Caco-2 (cell line): ENCODE measurements at regions not wholly inside any gene's neighbourhood (a gene's known extent, or its start where the extent isn't known, plus 50 kb on each side); places are given as distances from the start of the nearest gene placed in this dataset.

Experiments
- BruUV-seq: library from RNA; stranded (reverse); fragments of 400-500 nt; replicated peaks from 2 replicates; lab custom pipeline; 2021; lab: Mats Ljungman, UMichigan
- CTCF ChIA-PET: fragments of 300-600 bp; sonication (Branson Sonifier 250); formaldehyde crosslinking; loops from one replicate; lab custom pipeline; 2022; ENCODE audit warnings: antibody characterized with exemption; lab: Charles Lee
- POLR2A ChIA-PET: fragments of 300-600 bp; sonication (Branson Sonifier 250); formaldehyde crosslinking; loops from one replicate; lab custom pipeline; 2022; ENCODE audit warnings: antibody characterized with exemption; lab: Charles Lee
- DNase-seq, 2 experiments: peaks; one replicate each; pipeline versions ENCODE4 v3.0.0 to v3.0.0-alpha.2; 2020 to 2022
- H3K27me3 ChIP-seq: replicated peaks from 2 replicates; pipeline ENCODE4 v1.6.0; 2011; ENCODE audit warnings: low read length; ENCODE audit not compliant: control insufficient read depth, insufficient read depth
- H3K36me3 ChIP-seq: 2 replicates; pipeline ENCODE4 v1.5.1; 2011; ENCODE audit warnings: low read length; ENCODE audit not compliant: control insufficient read depth, insufficient read depth
- H3K4me1 ChIP-seq: fragments of 250-450 bp; sonication (Bioruptor Pico); 2 replicates; pipeline ENCODE4 v1.5.1; 2020; ENCODE audit warnings: mild to moderate bottlenecking
- H3K4me3 ChIP-seq: 2 replicates; pipeline ENCODE4 v1.5.1; 2011; ENCODE audit warnings: low read depth, mild to moderate bottlenecking, control low read depth, low read length
- H3K9me3 ChIP-seq: fragments of 250-450 bp; sonication (Bioruptor Pico); 2 replicates; pipeline ENCODE4 v1.5.1; 2020; ENCODE audit warnings: mild to moderate bottlenecking, moderate library complexity
- H3K27ac Mint-ChIP-seq: one replicate; pipeline ENCODE4 v1.8.0; 2022; ENCODE audit warnings: mixed read lengths; ENCODE audit not compliant: unreplicated experiment
- H3K27me3 Mint-ChIP-seq: one replicate; pipeline ENCODE4 v1.8.0; 2022; ENCODE audit warnings: mixed read lengths; ENCODE audit not compliant: insufficient read depth, unreplicated experiment
- H3K36me3 Mint-ChIP-seq: one replicate; pipeline ENCODE4 v1.8.0; 2022; ENCODE audit warnings: mild to moderate bottlenecking, mixed read lengths; ENCODE audit not compliant: insufficient read depth, unreplicated experiment
- H3K4me1 Mint-ChIP-seq: one replicate; pipeline ENCODE4 v1.8.0; 2022; ENCODE audit warnings: low read depth, mixed read lengths; ENCODE audit not compliant: unreplicated experiment
- H3K4me3 Mint-ChIP-seq: one replicate; pipeline ENCODE4 v1.8.0; 2022; ENCODE audit warnings: mild to moderate bottlenecking, moderate library complexity, mixed read lengths; ENCODE audit not compliant: unreplicated experiment
- H3K9me3 Mint-ChIP-seq: one replicate; pipeline ENCODE4 v1.8.0; 2022; ENCODE audit warnings: mixed read lengths; ENCODE audit not compliant: unreplicated experiment
- CTCF ChIP-seq, 2 experiments: fragments of 200-600 bp in 1 of 2; IDR thresholded peaks; 1 replicate in 1 of 2; 2 replicates in 1 of 2; pipeline versions ENCODE4 v1.5.1 to v1.8.0; 2011 to 2022; ENCODE audit warnings: antibody characterized with exemption in 1 of 2, control low read depth in 1 of 2, inconsistent platforms in 1 of 2, low read depth in 1 of 2, low read length in 1 of 2, mild to moderate bottlenecking in 1 of 2, moderate library complexity in 1 of 2; ENCODE audit not compliant: insufficient read depth in 1 of 2, severe bottlenecking in 1 of 2, unreplicated experiment in 1 of 2
- intact Hi-C: fragments of 100-400 bp; cut with micrococcal nuclease; formaldehyde crosslinking; loops from one replicate; pipeline ENCODE4 v1.10.0; 2022; ENCODE audit not compliant: unreplicated experiment

DNA sequence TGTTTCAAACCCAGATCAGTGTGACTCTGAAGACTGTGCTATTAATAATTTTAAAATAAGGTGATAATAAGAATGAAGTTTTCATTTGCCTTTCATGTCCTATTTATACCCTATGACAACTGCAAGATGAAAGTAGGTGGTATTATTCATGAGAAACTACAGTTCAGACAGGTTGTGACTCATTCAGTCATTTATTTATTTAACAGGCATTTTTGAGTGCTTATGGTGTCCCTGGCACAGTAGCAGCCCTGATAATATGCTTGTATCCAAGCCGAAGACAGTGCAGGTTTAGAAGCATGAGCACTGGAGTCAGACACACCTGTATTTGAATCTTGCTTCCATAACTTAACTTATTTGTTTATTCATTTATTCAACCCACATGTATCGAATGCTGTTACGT lies 87.1 kb downstream of the FZD1 start:
- CTCF ChIA-PET: no interaction called here
- BruUV-seq: no TSS peak
- peaks cover 3% of the 10 kb centered on the region for H3K27me3 Mint-ChIP-seq

GRCh38 chr7:91352091-91352490 lies 87.9 kb downstream of the FZD1 start:
- no peaks in the 10 kb centered on the region for H3K36me3 Mint-ChIP-seq
- Histone ChIP-seq H3K9me3 (no peaks in the 10 kb centered on the region), H3K27me3 (no peaks in the 10 kb centered on the region), H3K36me3 (no peaks in the 10 kb centered on the region), H3K4me1 (no peaks in the 10 kb centered on the region), H3K4me3 (no peak overlapping the region)
- no peak overlapping the region for H3K27ac Mint-ChIP-seq
- no peak for TF ChIP-seq CTCF (IDR thresholded peaks at IDR 0.05; ENCODE audit: insufficient read depth in 1 of 2, low read depth in 1 of 2, low read length in 1 of 2, severe bottlenecking in 1 of 2, unreplicated experiment in 1 of 2)
- DNase-seq: no peak
- H3K9me3 Mint-ChIP-seq: no peaks in the 10 kb centered on the region
- intact Hi-C loops: no loop called here
- CTCF ChIA-PET: no interaction called here
- POLR2A ChIA-PET: no interaction called here
- peaks cover 2% of the 10 kb centered on the region for H3K27me3 Mint-ChIP-seq
- H3K4me3 Mint-ChIP-seq: no peak overlapping the region
- no peaks in the 10 kb centered on the region for H3K4me1 Mint-ChIP-seq
- no TSS peak for BruUV-seq

More for the DNA sequence above, 87.1 kb downstream of the FZD1 start:
- no peaks in the 10 kb centered on the region for H3K36me3 Mint-ChIP-seq
- no peaks in the 10 kb centered on the region for H3K4me1 Mint-ChIP-seq
- intact Hi-C loops: no loop called here
- POLR2A ChIA-PET: no interaction called here
- H3K4me3 ChIP-seq: no peak overlapping the region
- H3K4me1 ChIP-seq: no peaks in the 10 kb centered on the region
- H3K4me3 Mint-ChIP-seq: no peak overlapping the region
- H3K9me3 ChIP-seq: no peaks in the 10 kb centered on the region
- H3K36me3 ChIP-seq: no peaks in the 10 kb centered on the region
- H3K27me3 ChIP-seq: no peaks in the 10 kb centered on the region
- no peak overlapping the region for H3K27ac Mint-ChIP-seq
- H3K9me3 Mint-ChIP-seq: no peaks in the 10 kb centered on the region
- no peak for DNase-seq
- TF ChIP-seq CTCF (IDR thresholded peaks at IDR 0.05; ENCODE audit: insufficient read depth in 1 of 2, low read depth in 1 of 2, low read length in 1 of 2, severe bottlenecking in 1 of 2, unreplicated experiment in 1 of 2): no peak

DNA sequence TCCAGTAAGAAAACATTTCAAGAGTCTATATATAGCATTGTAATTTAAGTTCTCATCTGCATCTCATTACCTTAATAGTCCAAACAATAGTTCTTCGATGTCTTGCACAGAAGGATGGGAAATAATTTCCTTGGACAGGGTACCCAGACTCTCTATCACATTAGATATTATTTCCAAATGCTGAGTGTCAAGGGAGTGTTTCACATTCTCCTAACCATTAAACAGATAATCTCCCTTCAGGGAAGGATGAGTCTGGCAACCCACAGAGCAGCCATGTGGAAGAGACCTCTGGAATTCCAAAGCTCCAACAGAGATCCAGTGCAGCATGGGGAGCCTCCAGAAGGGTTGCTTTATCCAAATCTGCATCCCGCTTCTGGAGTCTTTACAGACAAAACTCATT lies 89.6 kb downstream of the FZD1 start:
- Histone ChIP-seq H3K36me3 (no peaks in the 10 kb centered on the region), H3K4me3 (no peak overlapping the region), H3K27me3 (no peaks in the 10 kb centered on the region), H3K4me1 (no peaks in the 10 kb centered on the region), H3K9me3 (no peaks in the 10 kb centered on the region)
- H3K4me1 Mint-ChIP-seq: no peaks in the 10 kb centered on the region
- H3K27me3 Mint-ChIP-seq: peaks cover 3% of the 10 kb centered on the region
- DNase-seq: no peak
- no TSS peak for BruUV-seq
- no peak overlapping the region for H3K4me3 Mint-ChIP-seq
- no peak overlapping the region for H3K27ac Mint-ChIP-seq
- TF ChIP-seq CTCF (IDR thresholded peaks at IDR 0.05; ENCODE audit: insufficient read depth in 1 of 2, low read depth in 1 of 2, low read length in 1 of 2, severe bottlenecking in 1 of 2, unreplicated experiment in 1 of 2): no peak
- ChIA-PET CTCF (no interaction called here), POLR2A (no interaction called here)
- H3K36me3 Mint-ChIP-seq: no peaks in the 10 kb centered on the region
- intact Hi-C loops: no loop called here
- H3K9me3 Mint-ChIP-seq: no peaks in the 10 kb centered on the region
